ENCODE measurements at regions not wholly inside any gene's neighbourhood (a gene's known extent, or its start where the extent isn't known, plus 50 kb on each side); places are given as distances from the start of the nearest gene placed in this dataset.

DNA sequence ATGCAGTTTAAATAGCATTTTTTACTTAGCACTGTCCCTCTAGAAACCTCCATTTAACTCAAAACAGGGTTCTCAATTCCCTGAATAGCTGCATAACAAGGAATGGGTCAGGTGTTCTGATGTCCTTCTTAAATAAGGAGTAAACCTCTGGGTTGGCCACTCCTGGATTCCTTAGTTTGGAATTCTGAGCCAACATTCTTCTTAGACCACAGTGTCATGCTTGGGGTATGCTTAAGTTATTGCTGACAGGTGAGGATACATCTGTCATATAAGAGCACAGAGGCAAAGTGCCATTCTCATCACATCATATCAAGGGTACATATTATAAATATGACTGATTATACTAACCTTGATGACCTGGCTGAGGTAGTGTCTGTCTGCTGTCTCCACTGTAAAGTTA is 179.9 kb upstream of the SEMA6A start:
- TF ChIP-seq YY1 (IDR thresholded peaks at IDR 0.05; ENCODE audit: insufficient read depth, insufficient read length) (no peak), SUZ12 (IDR thresholded peaks at IDR 0.05; ENCODE audit: extremely low read depth, insufficient read depth, insufficient read length) (no peak), ZNF274 (IDR thresholded peaks at IDR 0.05; ENCODE audit: low read depth, low read length) (no peak)

All from NT2/D1 (cell line).